Stimulated activated CD8-positive, alpha-beta memory T cell treated with anti-CD3 and anti-CD28 coated beads, Interleukin-7, amount 100 ng/mL, for 48 hours (primary cell): ENCODE measurements at regions not wholly inside any gene's neighbourhood (a gene's known extent, or its start where the extent isn't known, plus 50 kb on each side); places are given as distances from the start of the nearest gene placed in this dataset.

ENCODE experiments used
- DNase-seq, 2 donors: peaks; one replicate each; pipeline ENCODE4 v3.0.0-alpha.2; 2020; ENCODE audit warnings: low read depth in 1 of 2; ENCODE audit errors: extremely low read depth in 1 of 2

GRCh38 chr9:105059252-105059651, 131.3 kb upstream of the ABCA1 start:
- DNase-seq: no peak

DNA sequence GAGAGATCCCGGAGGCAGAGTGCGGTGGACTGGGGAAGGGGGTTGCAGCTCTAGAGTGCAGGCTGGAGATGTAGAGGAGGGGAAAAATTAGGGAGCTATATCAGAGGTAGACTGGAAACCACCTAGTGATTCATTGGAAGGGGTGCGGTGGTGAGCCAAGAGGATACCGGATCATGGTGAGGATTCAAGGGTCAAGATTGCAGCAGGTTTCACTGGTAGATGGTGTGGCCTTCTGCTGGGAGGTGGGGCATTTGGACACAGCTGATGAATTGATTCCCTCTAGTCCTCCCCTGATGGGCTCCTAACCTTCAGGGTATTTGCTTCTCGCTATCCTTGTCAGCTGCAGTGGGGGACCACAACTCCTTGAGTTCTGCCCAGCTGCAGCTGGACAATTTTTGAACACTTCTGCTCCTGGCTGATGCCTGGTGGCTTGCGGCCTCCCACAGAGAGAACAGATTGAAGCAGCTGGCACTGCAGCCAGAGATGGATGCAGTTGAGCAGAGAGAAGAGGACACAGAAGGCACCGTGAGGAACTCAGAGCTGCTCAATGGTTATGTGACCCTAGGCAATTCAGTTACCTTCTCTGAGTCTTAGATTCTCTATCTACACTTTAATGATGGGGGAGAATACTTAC, 134.4 kb upstream of the ABCA1 start:
- no peak for DNase-seq

GRCh38 chr9:105064248-105065097, 136.5 kb upstream of the ABCA1 start:
- DNase-seq: no peak

DNA sequence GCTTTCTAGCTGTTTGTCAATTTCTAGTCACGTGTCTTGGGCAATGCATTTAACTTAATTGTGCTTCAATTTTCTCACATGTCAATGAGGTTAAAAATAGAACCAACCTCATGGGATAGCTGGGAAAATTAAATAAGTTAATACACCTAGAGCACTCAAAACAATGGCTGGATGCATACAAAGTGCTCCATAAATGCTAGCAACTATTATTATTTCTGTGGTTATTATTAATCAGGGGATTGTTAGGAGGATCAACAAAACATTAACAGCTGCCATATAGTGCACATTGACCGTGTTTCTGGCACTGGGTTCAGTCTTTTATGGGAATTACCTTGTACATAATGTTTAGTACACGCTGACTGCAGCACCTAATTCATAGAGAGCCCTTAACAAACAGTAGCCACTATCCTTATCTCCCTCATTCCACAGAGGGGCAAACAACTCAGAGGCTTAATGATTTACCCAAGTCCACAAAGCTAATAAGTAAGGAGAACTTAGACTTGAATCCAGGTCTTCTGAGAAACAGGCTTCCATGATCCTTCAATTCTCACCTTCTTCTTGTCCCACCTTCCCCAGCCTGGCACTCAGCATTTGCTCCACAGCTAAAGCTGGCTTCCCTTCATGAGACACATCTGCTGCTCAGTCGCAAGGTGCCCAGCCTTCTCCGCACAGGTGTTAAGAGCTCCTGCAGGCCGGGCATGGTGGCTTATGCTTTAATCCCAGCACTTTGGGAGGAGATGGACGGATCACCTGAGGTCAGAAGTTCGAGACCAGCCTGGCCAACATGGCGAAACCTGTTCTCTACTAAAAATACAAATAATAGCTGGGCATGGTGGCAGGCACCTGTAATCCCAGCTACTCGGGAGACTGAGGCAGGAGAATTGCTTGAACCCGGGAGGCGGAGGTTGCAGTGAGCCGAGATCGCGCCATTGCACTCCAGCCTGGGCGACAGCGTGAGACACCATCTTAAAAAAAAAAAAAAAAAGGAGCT, 137.4 kb upstream of the ABCA1 start:
- no peak for DNase-seq

GRCh38 chr9:105066275-105066865, 138.4 kb upstream of the ABCA1 start:
- no peak for DNase-seq

- no peak for DNase-seq
Observed at GRCh38 chr9:105067895-105068580, 140.1 kb upstream of the ABCA1 start.

GRCh38 chr9:105069285-105069684, 141.3 kb upstream of the ABCA1 start:
- DNase-seq: no peak

- no peak for DNase-seq
Observed at GRCh38 chr9:105069696-105070095, 141.7 kb upstream of the ABCA1 start.

DNA sequence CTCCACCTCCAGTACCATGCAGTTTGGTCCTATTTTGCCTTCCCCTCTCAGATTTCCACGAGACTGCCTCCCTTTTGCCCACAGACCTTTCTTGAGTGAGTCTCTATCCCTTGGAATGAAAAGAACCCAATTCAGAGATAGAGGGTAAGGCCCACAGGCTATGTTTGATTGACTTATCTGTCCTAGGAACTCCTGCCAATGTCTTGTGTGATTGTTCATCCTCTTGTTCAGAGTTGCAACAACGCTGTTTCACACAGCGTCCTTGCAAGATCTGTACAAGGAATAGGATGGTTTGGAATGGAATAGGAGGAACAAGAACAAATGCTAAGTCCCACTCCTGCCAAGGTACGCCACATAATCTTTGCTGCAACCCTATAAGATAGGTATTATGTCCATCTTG, 142.2 kb upstream of the ABCA1 start:
- DNase-seq: no peak

DNA sequence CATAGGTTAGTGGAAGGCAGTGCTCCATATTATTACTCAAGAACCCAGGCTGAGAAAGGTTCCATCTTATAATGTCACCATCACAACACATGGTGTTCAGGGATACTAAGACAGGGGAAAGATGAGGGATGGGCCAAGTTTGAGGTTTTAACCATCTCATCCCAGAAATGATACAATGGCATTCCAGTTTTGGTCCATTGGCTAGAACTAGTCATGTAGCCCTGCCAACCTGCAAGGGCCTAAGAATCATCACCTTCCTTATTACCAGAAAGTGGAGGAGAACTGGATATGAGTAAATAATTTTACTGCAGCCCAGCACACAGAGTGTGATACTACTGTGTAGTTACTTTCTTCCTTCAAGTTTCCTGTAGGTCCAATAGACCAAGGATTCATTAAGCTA, 144.5 kb upstream of the ABCA1 start:
- no peak for DNase-seq

DNA sequence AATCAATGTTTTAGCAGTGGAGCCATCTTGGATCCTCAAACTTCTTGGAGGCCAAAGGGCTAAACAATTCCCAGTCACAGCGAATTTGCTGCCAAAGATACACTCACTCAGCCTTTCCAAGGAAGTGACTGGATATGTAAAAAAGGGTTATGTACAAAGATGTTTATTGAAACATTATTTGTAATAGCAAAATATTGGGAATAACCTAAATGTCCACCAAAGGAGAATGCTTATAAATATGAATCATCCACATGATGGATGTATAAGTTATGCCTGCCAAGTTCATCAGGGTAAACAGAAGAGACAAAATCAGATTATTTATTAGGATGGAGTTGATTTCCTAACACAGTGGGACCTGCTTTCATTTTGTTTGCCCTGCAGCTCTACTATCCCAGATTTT, 145.2 kb upstream of the ABCA1 start:
- DNase-seq: no peak

GRCh38 chr9:105074491-105074890, 146.5 kb upstream of the ABCA1 start:
- no peak for DNase-seq

- no peak for DNase-seq
Observed at GRCh38 chr9:105076729-105077128, 148.8 kb upstream of the ABCA1 start.

- no peak for DNase-seq
Observed at GRCh38 chr9:105079457-105079856, 151.5 kb upstream of the ABCA1 start.

DNA sequence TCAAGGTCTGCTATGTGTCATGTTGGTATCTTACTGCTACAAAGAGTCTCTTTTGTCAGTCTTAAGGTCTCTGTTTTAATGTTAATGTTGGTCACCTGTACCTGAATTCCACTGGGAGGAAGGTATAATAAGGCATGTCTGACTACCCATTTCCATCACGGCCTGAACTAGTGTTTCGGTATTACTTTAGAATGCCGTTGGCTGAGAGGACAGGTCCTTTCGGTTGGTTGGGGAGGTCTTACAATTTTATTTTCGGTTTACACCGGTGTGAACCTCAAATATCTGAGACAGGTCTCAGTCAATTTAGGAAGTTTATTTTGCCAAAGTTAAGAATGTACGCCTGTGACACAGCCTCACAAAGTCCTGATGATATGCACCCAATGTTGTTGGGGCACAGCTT, 154.9 kb upstream of the ABCA1 start:
- DNase-seq: no peak

GRCh38 chr9:105083256-105083655, 155.3 kb upstream of the ABCA1 start:
- DNase-seq: no peak

DNA sequence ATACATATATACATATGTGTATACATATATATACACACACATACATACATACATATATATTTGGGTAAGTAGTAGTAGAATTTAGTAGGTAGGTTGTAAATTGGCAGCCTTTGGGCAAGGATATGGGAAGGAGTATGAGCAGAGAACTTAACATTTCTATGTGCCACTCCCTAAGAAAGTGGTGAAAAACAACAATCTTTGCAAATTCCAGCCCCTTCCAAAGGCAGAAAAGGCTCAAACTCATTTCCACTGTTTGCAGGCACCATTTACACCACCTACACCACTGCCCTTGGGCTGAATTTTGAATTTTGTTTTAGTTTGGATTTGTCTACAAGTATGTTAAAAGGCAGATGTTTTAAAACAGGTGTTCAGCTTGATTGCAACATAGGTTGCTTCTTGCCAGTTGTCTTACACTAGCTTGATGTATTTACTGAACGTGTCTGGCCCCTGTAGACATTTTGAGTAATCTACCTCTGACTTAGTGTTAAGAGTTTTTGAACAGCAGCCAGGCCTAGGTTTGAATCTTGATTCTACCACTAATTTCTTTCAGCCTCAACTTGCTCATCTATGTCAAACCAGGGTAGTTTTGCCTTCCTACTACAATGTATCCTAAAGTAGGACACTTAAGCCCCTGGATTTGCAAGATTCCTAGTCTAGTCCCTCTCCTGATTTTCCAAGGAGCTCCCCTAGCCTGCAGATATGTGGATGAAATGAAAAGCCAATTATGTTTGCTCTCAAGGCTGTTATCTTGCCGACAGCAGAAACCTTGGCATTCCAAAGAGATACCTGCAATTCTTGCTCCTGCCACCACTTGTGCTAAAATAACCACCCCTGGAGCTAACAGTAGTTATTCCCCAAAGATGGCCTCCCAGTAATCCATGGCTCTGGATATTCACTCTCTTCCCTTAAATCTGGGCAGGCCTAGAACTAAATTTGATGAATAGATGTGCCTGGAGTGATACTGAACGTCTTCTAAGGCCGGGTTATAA, 156.2 kb upstream of the SLC44A1 start:
- no peak for DNase-seq

DNA sequence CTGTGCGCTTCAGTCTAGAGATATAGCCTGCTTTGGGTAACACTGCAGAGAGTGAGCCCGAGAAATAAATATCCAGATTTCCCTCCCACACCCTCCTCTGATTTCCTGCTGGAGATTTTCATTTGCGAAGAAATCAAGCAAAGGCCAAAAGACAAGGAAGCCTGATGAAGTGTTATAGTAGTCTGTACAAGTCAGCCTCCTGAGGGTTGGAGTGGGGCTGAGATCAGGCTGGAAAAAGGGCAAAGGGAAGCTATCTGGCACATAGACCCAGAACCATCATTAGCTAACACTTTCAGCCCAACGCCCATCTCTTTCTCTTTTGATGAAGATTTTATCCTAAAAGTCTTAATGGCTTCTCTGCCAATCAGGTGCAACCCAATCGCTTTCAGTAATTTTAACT, 154.6 kb upstream of the SLC44A1 start:
- DNase-seq: no peak

- DNase-seq: no peak
Observed at GRCh38 chr9:105091004-105091640, 153.3 kb upstream of the SLC44A1 start.
